HCT116 (cell line): ENCODE measurements at regions not wholly inside any gene's neighbourhood (a gene's known extent, or its start where the extent isn't known, plus 50 kb on each side); places are given as distances from the start of the nearest gene placed in this dataset.

Experiments
- ATAC-seq: fragments of 200-7000 bp; cut with Tn5 transposase; 2 replicates; pipeline ENCODE4 v1.9.1; 2020; ENCODE audit warnings: mild to moderate bottlenecking, moderate library complexity
- BruUV-seq: library from RNA; stranded (reverse); fragments of 400-500 nt; replicated peaks from 2 replicates; lab custom pipeline; 2021; lab: Mats Ljungman, UMichigan
- CTCF ChIA-PET: fragments of 300-600 bp; sonication (Branson Sonifier 250); formaldehyde crosslinking; loops from one replicate; lab custom pipeline; 2021; ENCODE audit warnings: antibody characterized with exemption; lab: Charles Lee
- POLR2A ChIA-PET: fragments of 300-600, 350-600 bp; sonication (Branson Sonifier 250); formaldehyde crosslinking; loops from one replicate; lab custom pipeline; 2021; ENCODE audit warnings: antibody characterized with exemption; lab: Charles Lee
- RAD21 ChIA-PET, 2 experiments: fragments of 300-600 bp; sonication (Branson Sonifier 250); formaldehyde crosslinking; loops; one replicate each; lab custom pipeline; 2023; ENCODE audit warnings: low total read pairs in 2 of 2; ENCODE audit not compliant: uncharacterized antibody in 2 of 2, unreplicated experiment in 2 of 2, low non-redundant PET in 1 of 2; lab: Charles Lee
- DNase-seq: peaks from one replicate; pipeline ENCODE4 v3.0.0-alpha.2; 2010; ENCODE audit warnings: low read depth, low spot score
- H2AFZ ChIP-seq: fragments of 200-600 bp; shearing (Covaris generic), sonication (generic); 2 replicates; pipeline ENCODE4 v1.6.1; 2017; ENCODE audit warnings: low read depth, mixed run types, mixed read lengths, antibody characterized with exemption, low read length; ENCODE audit not compliant: poor library complexity, severe bottlenecking
- H3K27ac ChIP-seq: 2 replicates; pipeline ENCODE4 v1.5.1; 2012; ENCODE audit warnings: low read depth, low read length
- H3K27me3 ChIP-seq: fragments of 200-600 bp; sonication (generic); 2 replicates; pipeline ENCODE4 v1.6.1; 2016; ENCODE audit warnings: mixed run types, low read length, mixed read lengths; ENCODE audit not compliant: insufficient read depth
- H3K36me3 ChIP-seq, 2 experiments: fragments of 200-500 bp in 1 of 2; fragments of 200-600 bp in 1 of 2; sonication (Bioruptor generic) in 1 of 2; sonication (generic) in 1 of 2; 2 replicates each; pipeline versions ENCODE4 v1.5.1 to v1.6.1; 2014 to 2016; ENCODE audit warnings: low read length in 2 of 2, inconsistent platforms in 1 of 2, mixed read lengths in 1 of 2, mixed run types in 1 of 2; ENCODE audit not compliant: insufficient read depth in 2 of 2, control insufficient read depth in 1 of 2
- H3K4me1 ChIP-seq, 2 experiments: fragments of 200-600 bp in 1 of 2; sonication (generic) in 1 of 2; 2 replicates each; pipeline versions ENCODE4 v1.5.1 to v1.6.1; 2012 to 2017; ENCODE audit warnings: low read length in 2 of 2, inconsistent platforms in 1 of 2, mild to moderate bottlenecking in 1 of 2, mixed read lengths in 1 of 2, mixed run types in 1 of 2, moderate library complexity in 1 of 2; ENCODE audit not compliant: insufficient read depth in 2 of 2, control insufficient read depth in 1 of 2
- H3K4me2 ChIP-seq: fragments of 200-600 bp; sonication (generic); 2 replicates; pipeline ENCODE4 v1.6.1; 2017; ENCODE audit warnings: mixed run types, low read length, mixed read lengths
- H3K4me3 ChIP-seq, 2 experiments: fragments of 200-600 bp in 1 of 2; sonication (generic) in 1 of 2; replicated peaks in 1 of 2; 2 replicates each; pipeline ENCODE4 v1.5.1; 2011 to 2016; ENCODE audit warnings: low read length in 2 of 2, control low read depth in 1 of 2, low read depth in 1 of 2, mild to moderate bottlenecking in 1 of 2, mixed read lengths in 1 of 2, mixed run types in 1 of 2
- H3K79me2 ChIP-seq: fragments of 200-600 bp; sonication (generic); 2 replicates; pipeline ENCODE4 v1.6.1; 2017; ENCODE audit warnings: mild to moderate bottlenecking, mixed run types, low read length, moderate library complexity, mixed read lengths; ENCODE audit not compliant: insufficient read depth
- H3K9ac ChIP-seq: fragments of 200-600 bp; sonication (generic); 2 replicates; pipeline ENCODE4 v1.6.1; 2016; ENCODE audit warnings: low read length, mixed read lengths
- H3K9me2 ChIP-seq: fragments of 200-600 bp; sonication (generic), shearing (Covaris generic); 2 replicates; pipeline ENCODE4 v1.6.1; 2017; ENCODE audit warnings: mixed run types, mild to moderate bottlenecking, moderate library complexity; ENCODE audit not compliant: insufficient read depth
- H3K9me3 ChIP-seq, 2 experiments: fragments of 200-500 bp in 1 of 2; fragments of 200-600 bp in 1 of 2; sonication (Bioruptor generic) in 1 of 2; sonication (generic) in 1 of 2; 2 replicates each; pipeline ENCODE4 v1.6.1; 2014 to 2017; ENCODE audit warnings: low read length in 2 of 2, mixed read lengths in 2 of 2, inconsistent platforms in 1 of 2, low read depth in 1 of 2, mild to moderate bottlenecking in 1 of 2, mixed run types in 1 of 2, moderate library complexity in 1 of 2; ENCODE audit not compliant: control insufficient read depth in 1 of 2, insufficient read depth in 1 of 2
- H4K20me1 ChIP-seq: fragments of 200-600 bp; sonication (generic), shearing (Covaris generic); 2 replicates; pipeline ENCODE4 v1.6.1; 2017; ENCODE audit warnings: mixed run types, mild to moderate bottlenecking, moderate library complexity; ENCODE audit not compliant: insufficient read depth
- CEBPB ChIP-seq: IDR thresholded peaks from 2 replicates; pipeline ENCODE4 v1.6.1; 2012; ENCODE audit warnings: low read depth
- CTCF ChIP-seq, 3 experiments: fragments of 200-600 bp in 1 of 3; sonication (generic) in 1 of 3; IDR thresholded peaks in 2 of 3; conservative IDR thresholded peaks in 1 of 3; 2 replicates each; pipeline ENCODE4 v1.5.1; 2012 to 2017; ENCODE audit warnings: low read depth in 2 of 3, low read length in 2 of 3, antibody characterized with exemption in 1 of 3, borderline replicate concordance in 1 of 3, control low read depth in 1 of 3, mild to moderate bottlenecking in 1 of 3, mixed read lengths in 1 of 3, mixed run types in 1 of 3, moderate library complexity in 1 of 3; ENCODE audit not compliant: insufficient read depth in 1 of 3
- EGR1 ChIP-seq: IDR thresholded peaks from 2 replicates; pipeline ENCODE4 v1.6.1; 2012; ENCODE audit warnings: low read depth
- ELF1 ChIP-seq: IDR thresholded peaks from 2 replicates; pipeline ENCODE4 v1.6.1; 2012; ENCODE audit warnings: low read depth, borderline replicate concordance
- EZH2 ChIP-seq: fragments of 200-600 bp; sonication (generic); IDR thresholded peaks from 2 replicates; pipeline ENCODE4 v1.6.1; 2017; ENCODE audit warnings: antibody characterized with exemption, mixed run types
- FOSL1 ChIP-seq: IDR thresholded peaks from 2 replicates; pipeline ENCODE4 v1.6.1; 2012; ENCODE audit warnings: low read depth
- JUND ChIP-seq: IDR thresholded peaks from 2 replicates; pipeline ENCODE4 v1.6.1; 2012
- RAD21 ChIP-seq: IDR thresholded peaks from 2 replicates; pipeline ENCODE4 v1.6.1; 2012; ENCODE audit warnings: low read depth, mild to moderate bottlenecking
- REST ChIP-seq: IDR thresholded peaks from 2 replicates; pipeline ENCODE4 v1.6.1; 2012; ENCODE audit warnings: low read depth
- SP1 ChIP-seq: IDR thresholded peaks from 2 replicates; pipeline ENCODE4 v1.6.1; 2012; ENCODE audit warnings: low read depth
- YY1 ChIP-seq: IDR thresholded peaks from 2 replicates; pipeline ENCODE4 v1.6.1; 2011; ENCODE audit warnings: low read length, low read depth, moderate library complexity, mild to moderate bottlenecking; ENCODE audit not compliant: insufficient replicate concordance; ENCODE audit errors: extremely low read depth
- ZBTB33 ChIP-seq: IDR thresholded peaks from 2 replicates; pipeline ENCODE4 v1.6.1; 2011; ENCODE audit warnings: mild to moderate bottlenecking, low read length, moderate library complexity; ENCODE audit not compliant: insufficient replicate concordance; ENCODE audit errors: extremely low read depth
- ZFX ChIP-seq: fragments of 450-650 bp; IDR thresholded peaks from 2 replicates; pipeline ENCODE4 v1.6.1; 2017
- ZNF274 ChIP-seq: fragments of 200-500 bp; sonication (Bioruptor generic); IDR thresholded peaks from 2 replicates; pipeline ENCODE4 v1.6.1; 2014; ENCODE audit warnings: mild to moderate bottlenecking, low read depth, low read length, inconsistent platforms
- intact Hi-C: fragments of 100-400 bp; cut with micrococcal nuclease; formaldehyde crosslinking; loops from 2 replicates; pipeline ENCODE4 v1.10.0; 2022

- DNase-seq (no peak), ATAC-seq (no peak)
- no TSS peak for BruUV-seq
- H3K36me3 ChIP-seq = no peaks in the 10 kb centered on the region
- TF ChIP-seq SP1 (no peak), CTCF (IDR thresholded peaks at IDR 0.05 in 2 of 3, conservative IDR thresholded peaks at IDR 0.05 in 1 of 3; ENCODE audit: borderline replicate concordance in 1 of 3, insufficient read depth in 1 of 3, low read depth in 2 of 3, low read length in 2 of 3) (no peak), JUND (no peak), ZNF274 (no peak), ZBTB33 (no peak), ELF1 (no peak), ZFX (no peak), YY1 (no peak), CEBPB (no peak), REST (no peak), EGR1 (no peak), EZH2 (no peak), FOSL1 (no peak), RAD21 (no peak)
- H3K4me1 ChIP-seq = no peaks in the 10 kb centered on the region
- no peaks in the 10 kb centered on the region for H3K79me2 ChIP-seq
- no peaks in the 10 kb centered on the region for H3K27me3 ChIP-seq
- ChIA-PET RAD21 (no interaction called here), CTCF (no interaction called here), POLR2A (no interaction called here)
- H3K4me3 ChIP-seq = no peak overlapping the region
- no peaks in the 10 kb centered on the region for H3K9me2 ChIP-seq
- H4K20me1 ChIP-seq = no peaks in the 10 kb centered on the region
- intact Hi-C loops = no loop called here
- no peaks in the 10 kb centered on the region for H3K9me3 ChIP-seq
- no peak overlapping the region for H3K4me2 ChIP-seq
- no peak overlapping the region for H3K27ac ChIP-seq
- H3K9ac ChIP-seq = no peak overlapping the region
- H2AFZ ChIP-seq = no peak overlapping the region
Observed at GRCh38 chr4:162957521-162958143, 209.1 kb downstream of the NAF1 start.
